IMR-90 (cell line): ENCODE measurements at regions not wholly inside any gene's neighbourhood (a gene's known extent, or its start where the extent isn't known, plus 50 kb on each side); places are given as distances from the start of the nearest gene placed in this dataset.

ENCODE experiments used
- ATAC-seq: fragments of 200-7000 bp; cut with Tn5 transposase; 2 replicates; pipeline ENCODE4 v1.9.1; 2020; ENCODE audit warnings: low read depth, mild to moderate bottlenecking, moderate library complexity
- BruUV-seq: library from RNA; stranded (reverse); fragments of 400-500 nt; replicated peaks from 2 replicates; lab custom pipeline; 2021; lab: Mats Ljungman, UMichigan
- CTCF ChIA-PET: fragments of 300-600 bp; formaldehyde crosslinking; extraction: SDS; loops from one replicate; lab custom pipeline; 2021; ENCODE audit warnings: antibody characterized with exemption; lab: Yijun Ruan, JAX
- POLR2A ChIA-PET: fragments of 300-600 bp; sonication (Branson Sonifier 250); formaldehyde crosslinking; loops from one replicate; lab custom pipeline; 2022; ENCODE audit warnings: antibody characterized with exemption; ENCODE audit not compliant: unreplicated experiment; lab: Charles Lee
- DNase-seq: peaks from one replicate; pipeline ENCODE4 v3.0.0; 2013
- H2AFZ ChIP-seq: replicated peaks from 2 replicates; pipeline ENCODE3; 2013; ENCODE audit warnings: low read length, mild to moderate bottlenecking; ENCODE audit not compliant: poor library complexity
- H2AK5ac ChIP-seq: 2 replicates; pipeline ENCODE4 v1.6.1; 2013; ENCODE audit warnings: low read depth, low read length, inconsistent platforms
- H2AK9ac ChIP-seq: replicated peaks from 2 replicates; pipeline ENCODE3; 2013; ENCODE audit warnings: mild to moderate bottlenecking, low read depth, low read length, moderate library complexity; ENCODE audit not compliant: poor library complexity
- H2BK120ac ChIP-seq: 2 replicates; pipeline ENCODE4 v1.6.1; 2013; ENCODE audit warnings: low read depth, low read length, inconsistent platforms
- H2BK15ac ChIP-seq: 3 replicates; pipeline ENCODE4 v1.6.1; 2013; ENCODE audit warnings: low read depth, low read length, inconsistent platforms
- H2BK20ac ChIP-seq: 2 replicates; pipeline ENCODE4 v1.6.1; 2013; ENCODE audit warnings: low read depth, mild to moderate bottlenecking, inconsistent platforms, low read length, moderate library complexity
- H2BK5ac ChIP-seq: 2 replicates; pipeline ENCODE4 v1.6.1; 2013; ENCODE audit warnings: mild to moderate bottlenecking, low read depth, low read length, inconsistent platforms; ENCODE audit not compliant: poor library complexity, severe bottlenecking
- H3K14ac ChIP-seq: replicated peaks from 2 replicates; pipeline ENCODE4 v1.6.1; 2013; ENCODE audit warnings: low read depth, low read length, inconsistent platforms
- H3K18ac ChIP-seq: 2 replicates; pipeline ENCODE4 v1.6.1; 2013; ENCODE audit warnings: low read depth, low read length, control low read depth
- H3K23ac ChIP-seq: 2 replicates; pipeline ENCODE4 v1.6.1; 2013; ENCODE audit warnings: low read depth, low read length, inconsistent platforms
- H3K27ac ChIP-seq: 2 replicates; pipeline ENCODE4 v1.5.1; 2013; ENCODE audit warnings: mild to moderate bottlenecking, control low read depth, low read length; ENCODE audit not compliant: insufficient read depth
- H3K27me3 ChIP-seq: 2 replicates; pipeline ENCODE4 v1.6.1; 2013; ENCODE audit warnings: low read length; ENCODE audit not compliant: control insufficient read depth, insufficient read depth
- H3K36me3 ChIP-seq: 2 replicates; pipeline ENCODE4 v1.6.1; 2013; ENCODE audit warnings: low read length, mixed read lengths; ENCODE audit not compliant: control insufficient read depth, insufficient read depth
- H3K4ac ChIP-seq: 2 replicates; pipeline ENCODE4 v1.6.1; 2013; ENCODE audit warnings: low read depth, low read length, inconsistent platforms
- H3K4me1 ChIP-seq: 2 replicates; pipeline ENCODE4 v1.6.1; 2013; ENCODE audit warnings: low read length, mixed read lengths; ENCODE audit not compliant: control insufficient read depth, insufficient read depth
- H3K4me2 ChIP-seq: 2 replicates; pipeline ENCODE4 v1.6.1; 2013; ENCODE audit warnings: low read depth, mild to moderate bottlenecking, control low read depth, low read length, moderate library complexity
- H3K4me3 ChIP-seq: 2 replicates; pipeline ENCODE4 v1.5.1; 2013; ENCODE audit warnings: low read depth, mild to moderate bottlenecking, control low read depth, low read length, moderate library complexity; ENCODE audit not compliant: insufficient read depth
- H3K56ac ChIP-seq: 2 replicates; pipeline ENCODE4 v1.6.1; 2013; ENCODE audit warnings: low read length, inconsistent platforms; ENCODE audit not compliant: insufficient read depth; ENCODE audit errors: extremely low read depth
- H3K79me1 ChIP-seq, 2 experiments: 2 replicates each; pipeline ENCODE4 v1.6.1; 2013; ENCODE audit warnings: low read length in 2 of 2, inconsistent platforms in 1 of 2, low read depth in 1 of 2
- H3K9ac ChIP-seq: 2 replicates; pipeline ENCODE4 v1.6.1; 2013; ENCODE audit warnings: low read depth, low read length, control low read depth
- H3K9me1 ChIP-seq: 2 replicates; pipeline ENCODE4 v1.6.1; 2013; ENCODE audit warnings: low read length, inconsistent platforms; ENCODE audit not compliant: insufficient read depth
- H3K9me3 ChIP-seq: 2 replicates; pipeline ENCODE4 v1.6.1; 2013; ENCODE audit warnings: low read length; ENCODE audit not compliant: control insufficient read depth, insufficient read depth
- H4K20me1 ChIP-seq: 2 replicates; pipeline ENCODE4 v1.6.1; 2013; ENCODE audit warnings: low read length, inconsistent platforms; ENCODE audit not compliant: insufficient read depth
- H4K5ac ChIP-seq: 2 replicates; pipeline ENCODE4 v1.6.1; 2013; ENCODE audit warnings: mild to moderate bottlenecking, low read depth, low read length, control low read depth
- H4K8ac ChIP-seq, 2 experiments: 2 replicates each; pipeline ENCODE4 v1.6.1; 2013; ENCODE audit warnings: low read depth in 2 of 2, low read length in 2 of 2, control low read depth in 1 of 2, inconsistent platforms in 1 of 2
- H4K91ac ChIP-seq: 2 replicates; pipeline ENCODE4 v1.6.1; 2013; ENCODE audit warnings: low read depth, low read length, inconsistent platforms; ENCODE audit not compliant: insufficient read depth
- CEBPB ChIP-seq: IDR thresholded peaks from 2 replicates; pipeline ENCODE4 v1.6.1; 2012; ENCODE audit warnings: low read depth, low read length, improper control_type of control experiment
- CHD1 ChIP-seq: IDR thresholded peaks from 2 replicates; pipeline ENCODE4 v1.6.1; 2012; ENCODE audit warnings: low read depth, low read length, improper control_type of control experiment
- NFE2L2 ChIP-seq: fragments of 150-350 bp; IDR thresholded peaks from 2 replicates; pipeline ENCODE4 v1.6.1; 2016; ENCODE audit warnings: low read depth, mild to moderate bottlenecking, low read length
- POLR2A ChIP-seq: IDR thresholded peaks from 2 replicates; pipeline ENCODE4 v1.6.1; 2012; ENCODE audit warnings: mild to moderate bottlenecking, low read depth, low read length
- RAD21 ChIP-seq: IDR thresholded peaks from 2 replicates; pipeline ENCODE4 v1.6.1; 2012; ENCODE audit warnings: low read length, improper control_type of control experiment
- RCOR1 ChIP-seq: IDR thresholded peaks from 2 replicates; pipeline ENCODE4 v1.6.1; 2012; ENCODE audit warnings: mild to moderate bottlenecking, low read length, improper control_type of control experiment; ENCODE audit not compliant: insufficient replicate concordance
- SMC3 ChIP-seq: fragments of 150-350 bp; IDR thresholded peaks from 2 replicates; pipeline ENCODE4 v1.6.1; 2016; ENCODE audit warnings: low read depth, mild to moderate bottlenecking, antibody characterized with exemption, low read length, moderate library complexity
- WGBS, 2 experiments: methylation state at CpG; one replicate each; pipeline versions ENCODE4 v1.1.5 to v1.1.7; 2013; ENCODE audit warnings: missing lambda C conversion rate in 2 of 2; ENCODE audit not compliant: insufficient read length in 1 of 2; ENCODE audit errors: extremely low coverage in 2 of 2; 5-methylcytosine and 5-hydroxymethylcytosine counted together
- dilution Hi-C: fragments of 300-500 bp; cut with HindIII; formaldehyde crosslinking; loops from one replicate; pipeline ENCODE4 v1.14.3; 2018; ENCODE audit warnings: low sequenced_read_pairs; ENCODE audit not compliant: unreplicated experiment
- in situ Hi-C: fragments of 300-500 bp; cut with MboI; formaldehyde crosslinking; loops from 3 replicates; pipeline ENCODE4 v1.14.3; 2019; ENCODE audit warnings: low sequenced_read_pairs, inconsistent platforms, mixed read lengths
- intact Hi-C: fragments of 100-400 bp; cut with micrococcal nuclease; formaldehyde crosslinking; loops from 2 replicates; pipeline ENCODE4 v1.10.0; 2022
- TF ChIP-seq, protein P1 (sequence below): fragments of 150-350 bp; IDR thresholded peaks from 2 replicates; pipeline ENCODE4 v1.6.1; 2016; ENCODE audit warnings: low read depth, mild to moderate bottlenecking, low read length, moderate library complexity, borderline replicate concordance

DNA sequence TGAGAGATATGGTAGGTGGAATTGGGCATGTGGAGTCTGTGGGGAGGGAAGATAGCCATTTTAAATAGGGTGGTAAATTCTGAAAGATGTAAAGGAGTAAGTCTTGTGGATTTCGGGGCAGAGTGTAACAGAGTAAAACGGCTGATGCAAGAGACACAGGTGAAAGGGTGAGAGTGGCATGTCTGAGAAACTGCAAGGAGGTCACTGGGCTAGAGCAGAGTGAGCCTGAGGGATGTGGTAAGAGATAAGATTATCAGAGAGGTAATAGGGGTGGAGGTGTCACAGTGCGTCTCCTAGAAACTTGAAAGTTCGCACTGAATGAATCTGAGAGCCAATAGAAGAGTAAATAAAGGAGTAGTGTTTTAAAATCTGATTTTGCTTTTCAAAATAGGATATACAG is 308.1 kb downstream of the EPM2A start:
- intact Hi-C loops: no loop called here

More for the DNA sequence above, 308.1 kb downstream of the EPM2A start:
- Histone ChIP-seq H3K18ac (no peak overlapping the region), H4K20me1 (no peaks in the 10 kb centered on the region), H2BK20ac (no peak overlapping the region), H3K9ac (no peak overlapping the region), H2AFZ (no peak overlapping the region), H3K9me3 (no peaks in the 10 kb centered on the region), H4K91ac (no peak overlapping the region), H3K79me1 (no peaks in the 10 kb centered on the region), H2AK9ac (no peak overlapping the region), H4K8ac (no peak overlapping the region), H4K5ac (no peak overlapping the region), H3K23ac (no peak overlapping the region), H3K27ac (no peak overlapping the region), H3K4me1 (no peaks in the 10 kb centered on the region), H3K4ac (no peak overlapping the region), H3K27me3 (no peaks in the 10 kb centered on the region), H2AK5ac (no peak overlapping the region), H3K14ac (no peak overlapping the region), H2BK5ac (no peak overlapping the region), H3K4me2 (no peak overlapping the region), H3K4me3 (no peak overlapping the region), H2BK15ac (no peak overlapping the region), H3K9me1 (no peaks in the 10 kb centered on the region), H2BK120ac (no peak overlapping the region), H3K56ac (no peak overlapping the region), H3K36me3 (no peaks in the 10 kb centered on the region)
- CTCF ChIA-PET: interaction anchor here (1.9 kb wide), 1 partner anchor 17 kb away, joined by 4 read pairs; no protein-coding TSS in a partner anchor
- TF ChIP-seq RAD21 (no peak), POLR2A (no peak), CEBPB (no peak), NFE2L2 (no peak), CHD1 (no peak), RCOR1 (no peak), SMC3 (no peak)
- TF ChIP-seq, protein P1, sequence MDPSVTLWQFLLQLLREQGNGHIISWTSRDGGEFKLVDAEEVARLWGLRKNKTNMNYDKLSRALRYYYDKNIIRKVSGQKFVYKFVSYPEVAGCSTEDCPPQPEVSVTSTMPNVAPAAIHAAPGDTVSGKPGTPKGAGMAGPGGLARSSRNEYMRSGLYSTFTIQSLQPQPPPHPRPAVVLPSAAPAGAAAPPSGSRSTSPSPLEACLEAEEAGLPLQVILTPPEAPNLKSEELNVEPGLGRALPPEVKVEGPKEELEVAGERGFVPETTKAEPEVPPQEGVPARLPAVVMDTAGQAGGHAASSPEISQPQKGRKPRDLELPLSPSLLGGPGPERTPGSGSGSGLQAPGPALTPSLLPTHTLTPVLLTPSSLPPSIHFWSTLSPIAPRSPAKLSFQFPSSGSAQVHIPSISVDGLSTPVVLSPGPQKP: no peak
- ATAC-seq (no peak), DNase-seq (no peak)
- POLR2A ChIA-PET: no interaction called here
- dilution Hi-C loops: no loop called here
- in situ Hi-C loops: no loop called here
- BruUV-seq: no TSS peak
- 11% methylated on average over 3 of the region's 4 CpGs; no CpG with 5 or more reads in 1 of the 2 experiments for WGBS, 2 experiments
